IPS-11a (cell line): ENCODE measurements at regions not wholly inside any gene's neighbourhood (a gene's known extent, or its start where the extent isn't known, plus 50 kb on each side); places are given as distances from the start of the nearest gene placed in this dataset.

Experiments
- H3K4me3 ChIP-seq: one replicate; pipeline ENCODE4 v1.5.1; 2013; ENCODE audit warnings: low read depth, low read length, control low read depth

- H3K4me3 ChIP-seq = no peak overlapping the region
These were observed 243.5 kb upstream of the SEMA6D start for GRCh38 chr15:47473832-47474231.

- no peak overlapping the region for H3K4me3 ChIP-seq
These were observed 242.0 kb upstream of the SEMA6D start for GRCh38 chr15:47475336-47475735.

- H3K4me3 ChIP-seq = no peak overlapping the region
These were observed 240.0 kb upstream of the SEMA6D start for GRCh38 chr15:47477341-47477740.

DNA sequence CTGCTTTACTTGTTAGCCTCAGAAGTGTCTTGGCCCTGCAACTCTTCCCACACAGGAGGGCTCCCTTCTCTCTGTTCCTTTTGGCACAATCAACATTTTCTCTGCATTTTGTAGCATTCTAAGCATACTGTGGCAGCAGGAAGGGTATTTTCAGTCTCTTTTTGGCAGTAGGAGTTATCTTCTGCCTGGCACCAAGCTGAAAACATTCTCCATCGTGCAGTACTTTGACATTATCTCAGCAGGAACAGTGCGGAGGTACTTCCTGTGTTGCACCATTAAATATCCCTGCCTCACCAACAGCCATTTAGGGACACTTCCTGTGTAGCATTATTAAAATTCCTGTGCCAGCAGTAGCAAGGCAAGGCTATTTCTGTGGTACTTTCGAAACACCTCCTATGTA lies 233.2 kb upstream of the SEMA6D start:
- no peak overlapping the region for H3K4me3 ChIP-seq

DNA sequence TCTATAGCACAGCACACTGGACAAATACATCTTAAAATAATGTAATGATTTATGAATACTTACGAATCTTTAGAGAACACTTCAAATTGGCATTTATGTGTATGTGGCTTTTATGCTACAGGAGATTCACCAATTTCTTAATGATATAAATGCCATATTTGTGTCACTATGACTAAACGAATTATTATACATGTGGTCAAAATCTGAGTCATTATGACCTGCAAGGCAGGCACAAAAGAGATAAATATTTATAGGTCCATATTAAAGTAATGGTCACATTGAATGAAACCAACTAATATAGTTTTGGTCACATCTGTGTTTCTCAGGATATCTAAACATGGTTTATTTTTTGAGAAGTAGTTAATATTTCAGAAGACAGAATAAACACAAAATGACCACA lies 232.3 kb upstream of the SEMA6D start:
- H3K4me3 ChIP-seq = no peak overlapping the region

DNA sequence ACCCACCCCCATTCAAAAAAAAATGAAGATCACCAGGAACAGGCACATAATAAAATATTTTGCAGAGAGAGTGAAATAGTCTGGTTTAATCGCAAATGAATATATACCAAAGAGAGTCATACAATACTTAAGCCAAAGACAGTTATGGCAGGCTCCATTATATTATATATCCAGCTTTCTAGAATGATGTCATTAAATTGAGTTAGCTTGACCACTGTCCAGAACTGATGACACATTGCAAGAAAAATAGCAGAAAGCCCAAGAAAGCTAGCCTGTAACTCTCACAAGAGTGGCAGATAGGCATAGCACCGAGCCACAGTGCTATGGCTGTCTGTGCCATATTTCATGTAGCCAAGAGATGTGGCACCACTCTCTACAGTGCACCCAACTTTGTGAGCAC lies 231.9 kb upstream of the SEMA6D start:
- H3K4me3 ChIP-seq = no peak overlapping the region

GRCh38 chr15:47486040-47486439 lies 231.3 kb upstream of the SEMA6D start:
- no peak overlapping the region for H3K4me3 ChIP-seq

DNA sequence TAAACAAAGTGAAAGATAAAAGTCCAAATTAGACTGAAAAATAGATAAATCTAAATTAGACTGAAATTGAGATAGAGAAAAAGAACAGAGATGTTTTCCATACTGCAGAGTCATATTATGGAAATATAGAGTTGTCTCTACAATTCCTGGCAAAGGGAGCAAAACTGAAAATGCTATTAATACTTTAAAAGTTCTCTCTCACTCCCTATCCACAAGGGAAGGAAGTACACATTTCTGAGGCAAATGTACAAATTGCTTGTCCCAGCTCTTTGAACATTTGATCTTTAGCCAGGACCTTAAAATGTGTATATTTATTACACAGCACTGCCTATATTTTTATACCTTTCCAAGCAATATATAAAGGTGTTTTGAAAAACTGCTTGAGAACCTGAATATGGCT lies 225.1 kb upstream of the SEMA6D start:
- no peak overlapping the region for H3K4me3 ChIP-seq

- H3K4me3 ChIP-seq = no peak overlapping the region
These were observed 223.7 kb upstream of the SEMA6D start for GRCh38 chr15:47493357-47494247.

DNA sequence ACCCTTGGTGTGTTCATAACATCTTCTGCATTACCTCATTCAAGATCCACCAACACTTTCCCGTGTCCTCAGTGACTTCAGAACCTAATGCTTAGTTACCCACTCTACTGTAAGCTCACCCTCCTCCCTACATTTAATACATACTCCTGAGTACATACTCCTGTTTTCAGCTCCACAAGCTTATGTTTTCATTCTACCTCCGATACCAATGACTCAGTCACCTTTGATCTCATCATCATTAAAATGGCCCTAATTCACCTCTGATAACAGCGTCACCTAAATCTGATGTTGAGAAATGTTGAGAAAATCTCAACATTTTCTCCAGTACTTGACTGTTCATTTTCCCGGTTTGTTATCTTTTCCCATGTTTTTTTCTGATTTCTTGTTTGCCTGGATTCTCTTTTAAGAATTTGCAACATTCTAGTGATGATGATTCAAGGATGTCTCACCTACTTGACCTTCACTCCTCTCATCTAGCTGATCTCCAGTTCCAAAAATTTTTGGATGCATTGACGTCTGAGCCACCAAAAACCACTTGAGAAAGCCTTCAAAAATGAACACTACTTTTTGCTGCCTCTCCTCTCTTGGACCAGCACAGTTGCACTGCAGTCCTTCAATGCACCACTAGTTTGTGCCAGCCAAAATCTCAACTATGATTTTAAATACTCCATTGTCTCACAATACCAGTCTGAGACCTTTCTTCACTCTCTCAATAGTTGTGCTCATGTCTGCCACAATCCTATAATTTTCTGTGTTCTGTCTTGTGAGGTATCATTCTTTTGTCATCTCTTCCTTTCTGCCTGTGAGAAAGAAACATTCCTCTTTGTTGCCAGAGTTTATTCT lies 220.7 kb upstream of the SEMA6D start:
- H3K4me3 ChIP-seq = no peak overlapping the region

- H3K4me3 ChIP-seq = no peak overlapping the region
These were observed 216.5 kb upstream of the SEMA6D start for GRCh38 chr15:47500842-47501241.

DNA sequence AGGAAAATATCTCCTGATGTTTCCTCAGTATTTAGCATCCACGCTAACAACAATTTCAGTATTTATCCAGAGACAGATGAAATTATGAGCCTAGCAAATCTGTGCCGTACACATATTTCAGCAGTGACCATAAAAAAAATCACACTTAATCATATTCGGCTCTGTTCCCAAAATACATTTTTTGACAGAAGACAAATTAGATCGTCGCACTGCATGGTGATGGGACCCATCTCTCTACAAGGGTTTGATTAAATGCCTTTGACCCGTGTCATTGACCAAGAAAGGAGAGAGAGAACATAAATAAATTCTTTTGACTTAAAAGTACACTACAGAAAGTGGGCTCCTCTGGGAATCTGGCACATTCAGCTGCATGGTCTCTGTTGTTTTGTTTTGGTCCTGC lies 215.3 kb upstream of the SEMA6D start:
- H3K4me3 ChIP-seq = no peak overlapping the region

GRCh38 chr15:47503876-47504275 lies 213.4 kb upstream of the SEMA6D start:
- H3K4me3 ChIP-seq = no peak overlapping the region

GRCh38 chr15:47504624-47505256 lies 212.6 kb upstream of the SEMA6D start:
- H3K4me3 ChIP-seq = no peak overlapping the region

DNA sequence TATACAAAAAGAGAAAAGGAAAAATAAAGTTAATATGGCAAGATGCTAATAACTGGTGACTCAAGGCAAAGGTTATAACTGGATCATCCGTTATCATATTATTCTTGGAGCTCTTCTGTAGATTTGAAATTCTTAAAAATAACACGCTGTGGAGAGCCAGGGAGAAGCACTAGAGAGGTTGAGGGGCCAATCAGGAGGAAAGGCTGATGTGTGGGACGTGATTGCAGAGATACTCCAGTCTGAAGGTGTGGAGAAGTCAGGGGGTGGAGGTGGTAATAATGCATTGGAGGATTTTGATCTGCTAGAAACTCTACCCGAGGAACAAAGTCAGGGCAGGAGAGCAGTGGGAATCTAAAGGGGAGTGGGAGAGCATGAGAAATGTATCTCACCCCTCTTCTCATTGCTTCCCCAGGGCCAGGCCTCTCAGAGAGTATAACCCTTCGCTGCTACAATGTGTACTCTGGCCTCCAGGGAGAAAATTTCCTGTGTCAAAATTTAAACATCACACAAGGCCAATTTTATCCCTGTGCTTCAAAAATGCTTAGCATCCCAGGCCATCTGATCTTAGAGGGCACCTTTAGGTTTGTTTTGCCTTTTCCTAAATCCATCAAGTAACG lies 211.5 kb upstream of the SEMA6D start:
- H3K4me3 ChIP-seq = no peak overlapping the region

- no peak overlapping the region for H3K4me3 ChIP-seq
These were observed 210.8 kb upstream of the SEMA6D start for GRCh38 chr15:47506329-47507100.

- no peak overlapping the region for H3K4me3 ChIP-seq
These were observed 209.9 kb upstream of the SEMA6D start for GRCh38 chr15:47507221-47507985.

GRCh38 chr15:47511261-47511660 lies 206.0 kb upstream of the SEMA6D start:
- no peak overlapping the region for H3K4me3 ChIP-seq

GRCh38 chr15:47513471-47513870 lies 203.8 kb upstream of the SEMA6D start:
- no peak overlapping the region for H3K4me3 ChIP-seq

GRCh38 chr15:47514200-47514652 lies 203.1 kb upstream of the SEMA6D start:
- H3K4me3 ChIP-seq = no peak overlapping the region
